PFSK-1 (cell line): ENCODE measurements at regions not wholly inside any gene's neighbourhood (a gene's known extent, or its start where the extent isn't known, plus 50 kb on each side); places are given as distances from the start of the nearest gene placed in this dataset.

ENCODE experiments used
- FOXP2 ChIP-seq: optimal IDR thresholded peaks from 2 replicates; pipeline ENCODE3; 2011; ENCODE audit warnings: borderline replicate concordance, control low read depth, inconsistent platforms; ENCODE audit not compliant: insufficient read depth; ENCODE audit errors: extremely low read length, extremely low read depth
- POLR2AphosphoS5 ChIP-seq: IDR thresholded peaks from 2 replicates; pipeline ENCODE4 v1.6.1; 2012; ENCODE audit warnings: low read depth, mild to moderate bottlenecking, control low read depth, low read length, moderate library complexity
- SIN3A ChIP-seq: IDR thresholded peaks from 2 replicates; pipeline ENCODE4 v1.6.1; 2012; ENCODE audit warnings: mild to moderate bottlenecking, low read length, moderate library complexity, borderline replicate concordance; ENCODE audit not compliant: insufficient read depth
- TAF1 ChIP-seq: IDR thresholded peaks from 2 replicates; pipeline ENCODE4 v1.6.1; 2012; ENCODE audit warnings: low read length, control low read depth, borderline replicate concordance; ENCODE audit not compliant: insufficient read depth
- TF ChIP-seq, protein P1 (sequence below), 2 experiments: IDR thresholded peaks; 2 replicates each; pipeline versions ENCODE4 v1.6.1 to v1.8.0; 2011 to 2012; ENCODE audit warnings: low read depth in 2 of 2, low read length in 2 of 2, control low read depth in 1 of 2, inconsistent platforms in 1 of 2, mild to moderate bottlenecking in 1 of 2, moderate library complexity in 1 of 2; ENCODE audit not compliant: insufficient read depth in 1 of 2

DNA sequence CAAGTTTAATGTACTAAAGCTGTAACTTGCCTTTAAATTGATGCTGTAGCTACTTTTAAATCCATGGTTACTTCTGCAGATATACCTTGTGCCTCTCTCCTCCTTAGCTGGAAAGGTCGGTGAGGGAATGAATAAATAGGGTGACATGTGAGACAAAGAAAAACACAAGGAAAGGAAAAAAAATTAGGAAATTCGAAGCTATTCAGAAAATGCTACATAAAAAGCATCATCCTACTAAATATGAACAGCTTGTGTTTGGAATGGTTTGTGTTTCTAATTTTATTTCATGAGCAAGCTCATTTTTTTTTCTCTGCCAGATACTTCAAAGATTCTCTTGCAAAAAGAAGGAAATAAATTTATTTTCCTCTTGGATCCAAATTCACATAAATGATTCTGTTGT is 186.3 kb upstream of the NUDT4 start:
- TF ChIP-seq FOXP2 (no peak), SIN3A (no peak), POLR2AphosphoS5 (no peak), TAF1 (no peak)
- TF ChIP-seq, protein P1, sequence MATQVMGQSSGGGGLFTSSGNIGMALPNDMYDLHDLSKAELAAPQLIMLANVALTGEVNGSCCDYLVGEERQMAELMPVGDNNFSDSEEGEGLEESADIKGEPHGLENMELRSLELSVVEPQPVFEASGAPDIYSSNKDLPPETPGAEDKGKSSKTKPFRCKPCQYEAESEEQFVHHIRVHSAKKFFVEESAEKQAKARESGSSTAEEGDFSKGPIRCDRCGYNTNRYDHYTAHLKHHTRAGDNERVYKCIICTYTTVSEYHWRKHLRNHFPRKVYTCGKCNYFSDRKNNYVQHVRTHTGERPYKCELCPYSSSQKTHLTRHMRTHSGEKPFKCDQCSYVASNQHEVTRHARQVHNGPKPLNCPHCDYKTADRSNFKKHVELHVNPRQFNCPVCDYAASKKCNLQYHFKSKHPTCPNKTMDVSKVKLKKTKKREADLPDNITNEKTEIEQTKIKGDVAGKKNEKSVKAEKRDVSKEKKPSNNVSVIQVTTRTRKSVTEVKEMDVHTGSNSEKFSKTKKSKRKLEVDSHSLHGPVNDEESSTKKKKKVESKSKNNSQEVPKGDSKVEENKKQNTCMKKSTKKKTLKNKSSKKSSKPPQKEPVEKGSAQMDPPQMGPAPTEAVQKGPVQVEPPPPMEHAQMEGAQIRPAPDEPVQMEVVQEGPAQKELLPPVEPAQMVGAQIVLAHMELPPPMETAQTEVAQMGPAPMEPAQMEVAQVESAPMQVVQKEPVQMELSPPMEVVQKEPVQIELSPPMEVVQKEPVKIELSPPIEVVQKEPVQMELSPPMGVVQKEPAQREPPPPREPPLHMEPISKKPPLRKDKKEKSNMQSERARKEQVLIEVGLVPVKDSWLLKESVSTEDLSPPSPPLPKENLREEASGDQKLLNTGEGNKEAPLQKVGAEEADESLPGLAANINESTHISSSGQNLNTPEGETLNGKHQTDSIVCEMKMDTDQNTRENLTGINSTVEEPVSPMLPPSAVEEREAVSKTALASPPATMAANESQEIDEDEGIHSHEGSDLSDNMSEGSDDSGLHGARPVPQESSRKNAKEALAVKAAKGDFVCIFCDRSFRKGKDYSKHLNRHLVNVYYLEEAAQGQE (IDR thresholded peaks at IDR 0.05; ENCODE audit: insufficient read depth in 1 of 2, low read depth in 2 of 2, low read length in 2 of 2) = no peak

- no peak for TF ChIP-seq POLR2AphosphoS5
- TF ChIP-seq, protein P1 (IDR thresholded peaks at IDR 0.05; ENCODE audit: insufficient read depth in 1 of 2, low read depth in 2 of 2, low read length in 2 of 2) = no peak
- no peak for TF ChIP-seq SIN3A
- no peak for TF ChIP-seq FOXP2
- TF ChIP-seq TAF1 = no peak
Observed at GRCh38 chr12:93191956-93192355, 185.8 kb upstream of the NUDT4 start.

DNA sequence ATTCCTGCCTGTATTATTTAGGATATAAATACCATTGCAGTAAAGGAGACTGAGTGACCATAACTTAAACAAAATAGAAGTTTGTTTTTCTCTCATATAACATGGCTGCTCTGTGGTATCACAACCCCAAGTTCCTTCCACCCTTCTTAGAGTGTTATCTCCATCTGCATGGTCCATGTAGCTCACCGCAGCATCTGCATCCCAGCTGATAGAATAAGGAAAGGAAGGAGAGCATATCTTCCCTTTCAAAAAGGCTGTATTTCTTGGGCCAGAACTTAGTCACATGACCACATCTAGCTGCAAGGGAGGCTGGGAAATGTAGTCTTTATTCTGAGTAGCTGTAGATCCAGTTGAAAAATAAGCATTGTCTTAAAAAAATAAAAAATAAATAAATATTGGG is 184.8 kb upstream of the NUDT4 start:
- TF ChIP-seq, protein P1 (IDR thresholded peaks at IDR 0.05; ENCODE audit: insufficient read depth in 1 of 2, low read depth in 2 of 2, low read length in 2 of 2) = no peak
- no peak for TF ChIP-seq FOXP2
- TF ChIP-seq POLR2AphosphoS5 = no peak
- TF ChIP-seq SIN3A = no peak
- no peak for TF ChIP-seq TAF1

GRCh38 chr12:93195511-93195910 is 182.2 kb upstream of the NUDT4 start:
- no peak for TF ChIP-seq SIN3A
- TF ChIP-seq, protein P1 (IDR thresholded peaks at IDR 0.05; ENCODE audit: insufficient read depth in 1 of 2, low read depth in 2 of 2, low read length in 2 of 2) = no peak
- no peak for TF ChIP-seq POLR2AphosphoS5
- TF ChIP-seq FOXP2 = no peak

DNA sequence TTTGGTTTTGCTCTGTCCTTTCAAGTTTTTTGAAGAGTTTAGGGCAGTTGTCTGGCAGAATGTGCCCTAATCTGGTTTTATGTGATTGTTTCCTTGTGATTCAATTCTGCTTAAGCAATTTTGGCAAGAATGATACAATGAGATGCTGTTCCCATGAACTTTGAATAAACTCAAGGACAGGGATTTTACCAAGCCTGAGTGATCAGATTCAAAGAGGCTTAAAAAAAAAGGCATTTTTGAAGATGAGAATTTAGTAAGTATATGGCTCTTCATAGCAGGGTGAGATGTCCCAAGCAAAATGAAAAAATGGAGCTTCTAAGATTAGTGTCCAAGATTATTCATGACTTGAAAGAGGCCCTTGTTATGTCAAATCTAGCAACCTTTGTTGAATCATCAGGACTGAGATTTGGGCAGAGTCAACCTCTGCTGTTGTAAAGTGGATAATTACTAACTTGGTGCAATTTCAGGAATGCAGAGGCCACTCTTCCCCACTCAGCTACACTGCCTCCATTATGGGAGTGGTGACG is 180.6 kb upstream of the NUDT4 start:
- TF ChIP-seq TAF1 (no peak), SIN3A (no peak), FOXP2 (no peak), POLR2AphosphoS5 (no peak)
- TF ChIP-seq, protein P1 (IDR thresholded peaks at IDR 0.05; ENCODE audit: insufficient read depth in 1 of 2, low read depth in 2 of 2, low read length in 2 of 2) = no peak
